HG03521 (cell line): ENCODE measurements at regions not wholly inside any gene's neighbourhood (a gene's known extent, or its start where the extent isn't known, plus 50 kb on each side); places are given as distances from the start of the nearest gene placed in this dataset.
"Not testable (repeated sequence)": the region's sequence is repeated elsewhere in the genome, so short reads cannot be mapped to it uniquely, and the experiment has no call there.

ENCODE experiments used
- ATAC-seq: cut with Tn5 transposase; IDR thresholded peaks from one replicate; pipeline ENCODE4 v1.9.1; 2021; ENCODE audit warnings: mild to moderate bottlenecking, moderate library complexity; ENCODE audit not compliant: unreplicated experiment

- ATAC-seq, result no peak
Observed at GRCh38 chr2:234166531-234166930, 116.0 kb downstream of the SPP2 start.

- ATAC-seq, result no peak
Observed at GRCh38 chr2:234165421-234165820, 114.9 kb downstream of the SPP2 start.

GRCh38 chr2:234164493-234165413 is 114.3 kb downstream of the SPP2 start:
- ATAC-seq, result no peak

GRCh38 chr2:234163510-234164045 is 113.1 kb downstream of the SPP2 start:
- ATAC-seq, result no peak

- no peak for ATAC-seq
Observed at GRCh38 chr2:234162861-234163260, 112.4 kb downstream of the SPP2 start.

- no peak for ATAC-seq
Observed at GRCh38 chr2:234161932-234162331, 111.4 kb downstream of the SPP2 start.

- ATAC-seq, result no peak
Observed at GRCh38 chr2:234158812-234159211, 108.3 kb downstream of the SPP2 start.

GRCh38 chr2:234157817-234158588 is 107.5 kb downstream of the SPP2 start:
- no peak for ATAC-seq

GRCh38 chr2:234156326-234156725 is 105.8 kb downstream of the SPP2 start:
- ATAC-seq, result no peak

GRCh38 chr2:234152835-234153234 is 102.3 kb downstream of the SPP2 start:
- not testable (repeated sequence) for ATAC-seq

GRCh38 chr2:234147335-234147861 is 96.9 kb downstream of the SPP2 start:
- no peak for ATAC-seq

- ATAC-seq, result no peak
Observed at GRCh38 chr2:234146087-234146826, 95.8 kb downstream of the SPP2 start.

GRCh38 chr2:234145511-234145910 is 95.0 kb downstream of the SPP2 start:
- no peak for ATAC-seq

- ATAC-seq, result no peak
Observed at GRCh38 chr2:234145057-234145456, 94.6 kb downstream of the SPP2 start.

- ATAC-seq, result no peak
Observed at GRCh38 chr2:234143896-234144295, 93.4 kb downstream of the SPP2 start.

GRCh38 chr2:234142530-234142929 is 92.0 kb downstream of the SPP2 start:
- ATAC-seq, result no peak

GRCh38 chr2:234139755-234140154 is 89.3 kb downstream of the SPP2 start:
- no peak for ATAC-seq

- no peak for ATAC-seq
Observed at GRCh38 chr2:234138836-234139235, 88.3 kb downstream of the SPP2 start.

- ATAC-seq, result no peak
Observed at GRCh38 chr2:234137400-234138014, 87.0 kb downstream of the SPP2 start.

- no peak for ATAC-seq
Observed at GRCh38 chr2:234136461-234136860, 86.0 kb downstream of the SPP2 start.
